ENCODE measurements at regions not wholly inside any gene's neighbourhood (a gene's known extent, or its start where the extent isn't known, plus 50 kb on each side); places are given as distances from the start of the nearest gene placed in this dataset.

- H3K9me3 ChIP-seq (ENCODE audit: severe bottlenecking): no peaks in the 10 kb centered on the region
- H3K4me3 ChIP-seq (ENCODE audit: low read depth, low read length): no peak overlapping the region
- H3K36me3 ChIP-seq: no peaks in the 10 kb centered on the region
- no peaks in the 10 kb centered on the region for H3K27me3 ChIP-seq (ENCODE audit: insufficient read depth, low read depth, severe bottlenecking)
- H3K27ac ChIP-seq: no peak overlapping the region; the same call in 1 of the 2 replicates
- TF ChIP-seq CTCF (IDR thresholded peaks at IDR 0.05; ENCODE audit: low read depth, low read length): no peak
- DNase-seq: no peak
Measured at GRCh38 chr9:13569602-13570067, 290.1 kb upstream of the MPDZ start.

- Histone ChIP-seq H3K9me3 (ENCODE audit: severe bottlenecking) (no peaks in the 10 kb centered on the region), H3K36me3 (no peaks in the 10 kb centered on the region), H3K4me3 (ENCODE audit: low read depth, low read length) (peak overlapping the region; percentile 34), H3K27me3 (ENCODE audit: insufficient read depth, low read depth, severe bottlenecking) (no peaks in the 10 kb centered on the region), H3K27ac (peak overlapping the region; percentile 2)
- DNase-seq: peak; percentile 17
- TF ChIP-seq CTCF (IDR thresholded peaks at IDR 0.05; ENCODE audit: low read depth, low read length): no peak
Measured at GRCh38 chr9:13568841-13569601, 289.5 kb upstream of the MPDZ start.

- Histone ChIP-seq H3K4me3 (ENCODE audit: low read depth, low read length) (peak overlapping the region; percentile 34), H3K27ac (no peak overlapping the region; the same call in 1 of the 2 replicates), H3K9me3 (ENCODE audit: severe bottlenecking) (no peaks in the 10 kb centered on the region), H3K36me3 (no peaks in the 10 kb centered on the region), H3K27me3 (ENCODE audit: insufficient read depth, low read depth, severe bottlenecking) (no peaks in the 10 kb centered on the region)
- no peak for TF ChIP-seq CTCF (IDR thresholded peaks at IDR 0.05; ENCODE audit: low read depth, low read length)
- no peak for DNase-seq
Measured at GRCh38 chr9:13568405-13568804, 288.9 kb upstream of the MPDZ start.

- Histone ChIP-seq H3K27me3 (ENCODE audit: insufficient read depth, low read depth, severe bottlenecking) (no peaks in the 10 kb centered on the region), H3K27ac (no peak overlapping the region), H3K4me3 (ENCODE audit: low read depth, low read length) (no peak overlapping the region), H3K36me3 (no peaks in the 10 kb centered on the region), H3K9me3 (ENCODE audit: severe bottlenecking) (no peaks in the 10 kb centered on the region)
- no peak for DNase-seq
- no peak for TF ChIP-seq CTCF (IDR thresholded peaks at IDR 0.05; ENCODE audit: low read depth, low read length)
Measured at GRCh38 chr9:13567833-13568232, 288.3 kb upstream of the MPDZ start.

GRCh38 chr9:13557746-13558145 is 278.3 kb upstream of the MPDZ start:
- Histone ChIP-seq H3K36me3 (no peaks in the 10 kb centered on the region), H3K27ac (no peak overlapping the region), H3K27me3 (ENCODE audit: insufficient read depth, low read depth, severe bottlenecking) (no peaks in the 10 kb centered on the region), H3K9me3 (ENCODE audit: severe bottlenecking) (no peaks in the 10 kb centered on the region), H3K4me3 (ENCODE audit: low read depth, low read length) (no peak overlapping the region)
- TF ChIP-seq CTCF (IDR thresholded peaks at IDR 0.05; ENCODE audit: low read depth, low read length): no peak
- no peak for DNase-seq

GRCh38 chr9:13556656-13557055 is 277.2 kb upstream of the MPDZ start:
- H3K9me3 ChIP-seq (ENCODE audit: severe bottlenecking): no peaks in the 10 kb centered on the region
- H3K27ac ChIP-seq: no peak overlapping the region
- TF ChIP-seq CTCF (IDR thresholded peaks at IDR 0.05; ENCODE audit: low read depth, low read length): no peak
- no peaks in the 10 kb centered on the region for H3K27me3 ChIP-seq (ENCODE audit: insufficient read depth, low read depth, severe bottlenecking)
- DNase-seq: no peak
- no peaks in the 10 kb centered on the region for H3K36me3 ChIP-seq
- no peak overlapping the region for H3K4me3 ChIP-seq (ENCODE audit: low read depth, low read length)
